HCT116 (cell line): ENCODE measurements at regions not wholly inside any gene's neighbourhood (a gene's known extent, or its start where the extent isn't known, plus 50 kb on each side); places are given as distances from the start of the nearest gene placed in this dataset.

Experiments used
- ATAC-seq: fragments of 200-7000 bp; cut with Tn5 transposase; 2 replicates; pipeline ENCODE4 v1.9.1; 2020; ENCODE audit warnings: mild to moderate bottlenecking, moderate library complexity
- BruUV-seq: library from RNA; stranded (reverse); fragments of 400-500 nt; replicated peaks from 2 replicates; lab custom pipeline; 2021; lab: Mats Ljungman, UMichigan
- CTCF ChIA-PET: fragments of 300-600 bp; sonication (Branson Sonifier 250); formaldehyde crosslinking; loops from one replicate; lab custom pipeline; 2021; ENCODE audit warnings: antibody characterized with exemption; lab: Charles Lee
- POLR2A ChIA-PET: fragments of 300-600, 350-600 bp; sonication (Branson Sonifier 250); formaldehyde crosslinking; loops from one replicate; lab custom pipeline; 2021; ENCODE audit warnings: antibody characterized with exemption; lab: Charles Lee
- RAD21 ChIA-PET, 2 experiments: fragments of 300-600 bp; sonication (Branson Sonifier 250); formaldehyde crosslinking; loops; one replicate each; lab custom pipeline; 2023; ENCODE audit warnings: low total read pairs in 2 of 2; ENCODE audit not compliant: uncharacterized antibody in 2 of 2, unreplicated experiment in 2 of 2, low non-redundant PET in 1 of 2; lab: Charles Lee
- DNase-seq: peaks from one replicate; pipeline ENCODE4 v3.0.0-alpha.2; 2010; ENCODE audit warnings: low read depth, low spot score
- H2AFZ ChIP-seq: fragments of 200-600 bp; shearing (Covaris generic), sonication (generic); 2 replicates; pipeline ENCODE4 v1.6.1; 2017; ENCODE audit warnings: low read depth, mixed run types, mixed read lengths, antibody characterized with exemption, low read length; ENCODE audit not compliant: poor library complexity, severe bottlenecking
- H3K27ac ChIP-seq: 2 replicates; pipeline ENCODE4 v1.5.1; 2012; ENCODE audit warnings: low read depth, low read length
- H3K27me3 ChIP-seq: fragments of 200-600 bp; sonication (generic); 2 replicates; pipeline ENCODE4 v1.6.1; 2016; ENCODE audit warnings: mixed run types, low read length, mixed read lengths; ENCODE audit not compliant: insufficient read depth
- H3K36me3 ChIP-seq, 2 experiments: fragments of 200-500 bp in 1 of 2; fragments of 200-600 bp in 1 of 2; sonication (Bioruptor generic) in 1 of 2; sonication (generic) in 1 of 2; 2 replicates each; pipeline versions ENCODE4 v1.5.1 to v1.6.1; 2014 to 2016; ENCODE audit warnings: low read length in 2 of 2, inconsistent platforms in 1 of 2, mixed read lengths in 1 of 2, mixed run types in 1 of 2; ENCODE audit not compliant: insufficient read depth in 2 of 2, control insufficient read depth in 1 of 2
- H3K4me1 ChIP-seq, 2 experiments: fragments of 200-600 bp in 1 of 2; sonication (generic) in 1 of 2; 2 replicates each; pipeline versions ENCODE4 v1.5.1 to v1.6.1; 2012 to 2017; ENCODE audit warnings: low read length in 2 of 2, inconsistent platforms in 1 of 2, mild to moderate bottlenecking in 1 of 2, mixed read lengths in 1 of 2, mixed run types in 1 of 2, moderate library complexity in 1 of 2; ENCODE audit not compliant: insufficient read depth in 2 of 2, control insufficient read depth in 1 of 2
- H3K4me2 ChIP-seq: fragments of 200-600 bp; sonication (generic); 2 replicates; pipeline ENCODE4 v1.6.1; 2017; ENCODE audit warnings: mixed run types, low read length, mixed read lengths
- H3K4me3 ChIP-seq, 2 experiments: fragments of 200-600 bp in 1 of 2; sonication (generic) in 1 of 2; replicated peaks in 1 of 2; 2 replicates each; pipeline ENCODE4 v1.5.1; 2011 to 2016; ENCODE audit warnings: low read length in 2 of 2, control low read depth in 1 of 2, low read depth in 1 of 2, mild to moderate bottlenecking in 1 of 2, mixed read lengths in 1 of 2, mixed run types in 1 of 2
- H3K79me2 ChIP-seq: fragments of 200-600 bp; sonication (generic); 2 replicates; pipeline ENCODE4 v1.6.1; 2017; ENCODE audit warnings: mild to moderate bottlenecking, mixed run types, low read length, moderate library complexity, mixed read lengths; ENCODE audit not compliant: insufficient read depth
- H3K9ac ChIP-seq: fragments of 200-600 bp; sonication (generic); 2 replicates; pipeline ENCODE4 v1.6.1; 2016; ENCODE audit warnings: low read length, mixed read lengths
- H3K9me2 ChIP-seq: fragments of 200-600 bp; sonication (generic), shearing (Covaris generic); 2 replicates; pipeline ENCODE4 v1.6.1; 2017; ENCODE audit warnings: mixed run types, mild to moderate bottlenecking, moderate library complexity; ENCODE audit not compliant: insufficient read depth
- H3K9me3 ChIP-seq, 2 experiments: fragments of 200-500 bp in 1 of 2; fragments of 200-600 bp in 1 of 2; sonication (Bioruptor generic) in 1 of 2; sonication (generic) in 1 of 2; 2 replicates each; pipeline ENCODE4 v1.6.1; 2014 to 2017; ENCODE audit warnings: low read length in 2 of 2, mixed read lengths in 2 of 2, inconsistent platforms in 1 of 2, low read depth in 1 of 2, mild to moderate bottlenecking in 1 of 2, mixed run types in 1 of 2, moderate library complexity in 1 of 2; ENCODE audit not compliant: control insufficient read depth in 1 of 2, insufficient read depth in 1 of 2
- H4K20me1 ChIP-seq: fragments of 200-600 bp; sonication (generic), shearing (Covaris generic); 2 replicates; pipeline ENCODE4 v1.6.1; 2017; ENCODE audit warnings: mixed run types, mild to moderate bottlenecking, moderate library complexity; ENCODE audit not compliant: insufficient read depth
- intact Hi-C: fragments of 100-400 bp; cut with micrococcal nuclease; formaldehyde crosslinking; loops from 2 replicates; pipeline ENCODE4 v1.10.0; 2022
- TF ChIP-seq, protein P1 (sequence below), 3 experiments: fragments of 200-600 bp in 1 of 3; sonication (generic) in 1 of 3; IDR thresholded peaks in 2 of 3; conservative IDR thresholded peaks in 1 of 3; 2 replicates each; pipeline ENCODE4 v1.5.1; 2012 to 2017; ENCODE audit warnings: low read depth in 2 of 3, low read length in 2 of 3, antibody characterized with exemption in 1 of 3, borderline replicate concordance in 1 of 3, control low read depth in 1 of 3, mild to moderate bottlenecking in 1 of 3, mixed read lengths in 1 of 3, mixed run types in 1 of 3, moderate library complexity in 1 of 3; ENCODE audit not compliant: insufficient read depth in 1 of 3
- TF ChIP-seq, protein P2 (sequence below): IDR thresholded peaks from 2 replicates; pipeline ENCODE4 v1.6.1; 2012; ENCODE audit warnings: low read depth

DNA sequence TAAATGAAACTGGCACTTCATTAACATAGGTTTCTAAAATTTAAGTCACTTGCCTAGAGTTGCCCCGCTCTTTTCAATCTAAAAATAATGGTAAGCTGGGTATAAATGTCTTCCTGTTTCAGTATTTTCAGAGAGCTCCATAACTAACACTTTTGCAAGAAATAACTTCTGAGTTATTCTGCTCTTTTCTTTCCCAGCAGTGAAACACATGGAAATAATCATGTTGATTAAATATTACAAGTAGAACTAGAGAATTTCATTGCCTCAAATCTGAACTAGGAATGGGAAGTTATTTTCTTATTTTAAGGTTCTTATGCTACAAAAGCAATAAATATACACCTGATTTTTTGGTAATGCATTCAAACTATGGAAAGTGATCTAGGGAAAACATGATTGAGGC is 257.4 kb downstream of the IKZF2 start:
- DNase-seq (no peak), ATAC-seq (no peak)
- no peaks in the 10 kb centered on the region for H3K4me1 ChIP-seq
- H3K79me2 ChIP-seq, result no peaks in the 10 kb centered on the region
- ChIA-PET POLR2A (no interaction called here), RAD21 (no interaction called here), CTCF (no interaction called here)
- H3K4me3 ChIP-seq, result no peak overlapping the region
- BruUV-seq, result no TSS peak
- H3K27ac ChIP-seq, result no peak overlapping the region
- H3K9me2 ChIP-seq, result no peaks in the 10 kb centered on the region
- no peaks in the 10 kb centered on the region for H3K27me3 ChIP-seq
- TF ChIP-seq, protein P1, sequence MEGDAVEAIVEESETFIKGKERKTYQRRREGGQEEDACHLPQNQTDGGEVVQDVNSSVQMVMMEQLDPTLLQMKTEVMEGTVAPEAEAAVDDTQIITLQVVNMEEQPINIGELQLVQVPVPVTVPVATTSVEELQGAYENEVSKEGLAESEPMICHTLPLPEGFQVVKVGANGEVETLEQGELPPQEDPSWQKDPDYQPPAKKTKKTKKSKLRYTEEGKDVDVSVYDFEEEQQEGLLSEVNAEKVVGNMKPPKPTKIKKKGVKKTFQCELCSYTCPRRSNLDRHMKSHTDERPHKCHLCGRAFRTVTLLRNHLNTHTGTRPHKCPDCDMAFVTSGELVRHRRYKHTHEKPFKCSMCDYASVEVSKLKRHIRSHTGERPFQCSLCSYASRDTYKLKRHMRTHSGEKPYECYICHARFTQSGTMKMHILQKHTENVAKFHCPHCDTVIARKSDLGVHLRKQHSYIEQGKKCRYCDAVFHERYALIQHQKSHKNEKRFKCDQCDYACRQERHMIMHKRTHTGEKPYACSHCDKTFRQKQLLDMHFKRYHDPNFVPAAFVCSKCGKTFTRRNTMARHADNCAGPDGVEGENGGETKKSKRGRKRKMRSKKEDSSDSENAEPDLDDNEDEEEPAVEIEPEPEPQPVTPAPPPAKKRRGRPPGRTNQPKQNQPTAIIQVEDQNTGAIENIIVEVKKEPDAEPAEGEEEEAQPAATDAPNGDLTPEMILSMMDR (IDR thresholded peaks at IDR 0.05 in 2 of 3, conservative IDR thresholded peaks at IDR 0.05 in 1 of 3; ENCODE audit: borderline replicate concordance in 1 of 3, insufficient read depth in 1 of 3, low read depth in 2 of 3, low read length in 2 of 3), result no peak
- TF ChIP-seq, protein P2, sequence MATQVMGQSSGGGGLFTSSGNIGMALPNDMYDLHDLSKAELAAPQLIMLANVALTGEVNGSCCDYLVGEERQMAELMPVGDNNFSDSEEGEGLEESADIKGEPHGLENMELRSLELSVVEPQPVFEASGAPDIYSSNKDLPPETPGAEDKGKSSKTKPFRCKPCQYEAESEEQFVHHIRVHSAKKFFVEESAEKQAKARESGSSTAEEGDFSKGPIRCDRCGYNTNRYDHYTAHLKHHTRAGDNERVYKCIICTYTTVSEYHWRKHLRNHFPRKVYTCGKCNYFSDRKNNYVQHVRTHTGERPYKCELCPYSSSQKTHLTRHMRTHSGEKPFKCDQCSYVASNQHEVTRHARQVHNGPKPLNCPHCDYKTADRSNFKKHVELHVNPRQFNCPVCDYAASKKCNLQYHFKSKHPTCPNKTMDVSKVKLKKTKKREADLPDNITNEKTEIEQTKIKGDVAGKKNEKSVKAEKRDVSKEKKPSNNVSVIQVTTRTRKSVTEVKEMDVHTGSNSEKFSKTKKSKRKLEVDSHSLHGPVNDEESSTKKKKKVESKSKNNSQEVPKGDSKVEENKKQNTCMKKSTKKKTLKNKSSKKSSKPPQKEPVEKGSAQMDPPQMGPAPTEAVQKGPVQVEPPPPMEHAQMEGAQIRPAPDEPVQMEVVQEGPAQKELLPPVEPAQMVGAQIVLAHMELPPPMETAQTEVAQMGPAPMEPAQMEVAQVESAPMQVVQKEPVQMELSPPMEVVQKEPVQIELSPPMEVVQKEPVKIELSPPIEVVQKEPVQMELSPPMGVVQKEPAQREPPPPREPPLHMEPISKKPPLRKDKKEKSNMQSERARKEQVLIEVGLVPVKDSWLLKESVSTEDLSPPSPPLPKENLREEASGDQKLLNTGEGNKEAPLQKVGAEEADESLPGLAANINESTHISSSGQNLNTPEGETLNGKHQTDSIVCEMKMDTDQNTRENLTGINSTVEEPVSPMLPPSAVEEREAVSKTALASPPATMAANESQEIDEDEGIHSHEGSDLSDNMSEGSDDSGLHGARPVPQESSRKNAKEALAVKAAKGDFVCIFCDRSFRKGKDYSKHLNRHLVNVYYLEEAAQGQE, result no peak
- intact Hi-C loops, result loop anchor here (10.0 kb wide), 1 partner anchor 299 kb away; no protein-coding TSS in a partner anchor
- H2AFZ ChIP-seq, result no peak overlapping the region
- H3K9me3 ChIP-seq, result no peaks in the 10 kb centered on the region
- H3K36me3 ChIP-seq, result no peaks in the 10 kb centered on the region
- H3K9ac ChIP-seq, result no peak overlapping the region
- no peaks in the 10 kb centered on the region for H4K20me1 ChIP-seq
- H3K4me2 ChIP-seq, result no peak overlapping the region
